A549 (cell line): ENCODE measurements at regions not wholly inside any gene's neighbourhood (a gene's known extent, or its start where the extent isn't known, plus 50 kb on each side); places are given as distances from the start of the nearest gene placed in this dataset.

Experiments used
- ATAC-seq, 2 experiments: fragments of 200-7000 bp in 1 of 2; fragments of >200 bp in 1 of 2; cut with Nextera tagmentation in 1 of 2; cut with Tn5 transposase in 1 of 2; 3 replicates each; pipeline versions ENCODE4 v1.8.0 to v1.9.1; 2018 to 2020; ENCODE audit warnings: mild to moderate bottlenecking in 1 of 2, moderate library complexity in 1 of 2
- CTCF ChIA-PET: fragments of 300-600 bp; sonication (Branson Sonifier 250); formaldehyde crosslinking; extraction: SDS; loops from one replicate; lab custom pipeline; 2021; ENCODE audit warnings: antibody characterized with exemption, inconsistent platforms; lab: Yijun Ruan, JAX
- POLR2A ChIA-PET: fragments of 350-600 bp; formaldehyde crosslinking; extraction: SDS; loops from one replicate; lab custom pipeline; 2021; ENCODE audit warnings: antibody characterized with exemption, inconsistent platforms; lab: Yijun Ruan, JAX
- DNase-seq, 2 experiments: peaks; one replicate each; pipeline versions ENCODE4 v3.0.0 to v3.0.0-alpha.2; 2011 to 2016; ENCODE audit warnings: low read depth in 1 of 2, low spot score in 1 of 2
- FAIRE-seq: peaks from 2 replicates; lab custom pipeline; 2011; peaks lifted over from hg19 to GRCh38; lab: Jason Lieb, UNC
- H3K27ac ChIP-seq, 2 experiments: fragments of >200 bp; sonication (Bioruptor Twin); formaldehyde crosslinking; 3 replicates each; pipeline ENCODE4 v1.5.1; 2016 to 2017
- H3K4me1 ChIP-seq: fragments of >200 bp; sonication (Bioruptor Twin); formaldehyde crosslinking; 3 replicates; pipeline ENCODE4 v1.6.1; 2016
- H3K4me2 ChIP-seq: fragments of >200 bp; sonication (Bioruptor Twin); formaldehyde crosslinking; 3 replicates; pipeline ENCODE4 v1.6.1; 2016
- H3K4me3 ChIP-seq: fragments of >200 bp; sonication (Bioruptor Twin); formaldehyde crosslinking; 3 replicates; pipeline ENCODE4 v1.5.1; 2016
- H3K9me3 ChIP-seq: fragments of >200 bp; sonication (Bioruptor Twin); formaldehyde crosslinking; 3 replicates; pipeline ENCODE4 v1.6.1; 2016
- BCL3 ChIP-seq: fragments of >200 bp; sonication (Bioruptor Twin); formaldehyde crosslinking; IDR thresholded peaks from 3 replicates; pipeline ENCODE4 v1.6.1; 2016
- CBX8 ChIP-seq: fragments of 200-600 bp; sonication (generic); IDR thresholded peaks from 2 replicates; pipeline ENCODE4 v1.6.1; 2016
- CEBPB ChIP-seq, 2 experiments: fragments of >200 bp in 1 of 2; sonication (Bioruptor Twin) in 1 of 2; formaldehyde crosslinking in 1 of 2; IDR thresholded peaks; 2 replicates each; pipeline ENCODE4 v1.6.1; 2012 to 2016
- EHF ChIP-seq: fragments of 250-450 bp; sonication (Bioruptor Pico); IDR thresholded peaks from 2 replicates; pipeline ENCODE4 v1.5.0; 2020; ENCODE audit warnings: mild to moderate bottlenecking
- EHMT2 ChIP-seq: fragments of 200-600 bp; sonication (generic); IDR thresholded peaks from 2 replicates; pipeline ENCODE4 v1.6.1; 2016; ENCODE audit warnings: antibody characterized with exemption, low read depth, mild to moderate bottlenecking, moderate library complexity
- EP300 ChIP-seq, 2 experiments: fragments of >200 bp; sonication (Bioruptor Twin); formaldehyde crosslinking; IDR thresholded peaks; 2 replicates in 1 of 2; 3 replicates in 1 of 2; pipeline ENCODE4 v1.6.1; 2016 to 2017
- FOSB ChIP-seq: fragments of 250-450 bp; sonication (Bioruptor Pico); IDR thresholded peaks from 2 replicates; pipeline ENCODE4 v1.5.0; 2020; ENCODE audit warnings: mild to moderate bottlenecking, moderate library complexity
- FOXS1 ChIP-seq: fragments of 250-450 bp; sonication (Bioruptor Pico); IDR thresholded peaks from 2 replicates; pipeline ENCODE4 v1.5.0; 2020; ENCODE audit warnings: mild to moderate bottlenecking, moderate library complexity
- GATA3 ChIP-seq: IDR thresholded peaks from 2 replicates; pipeline ENCODE4 v1.6.1; 2012; ENCODE audit warnings: borderline replicate concordance
- HDAC2 ChIP-seq: fragments of 200-600 bp; sonication (generic); IDR thresholded peaks from 2 replicates; pipeline ENCODE4 v1.6.1; 2016
- HES2 ChIP-seq: fragments of >200 bp; sonication (Bioruptor Twin); formaldehyde crosslinking; IDR thresholded peaks from 2 replicates; pipeline ENCODE4 v1.6.1; 2016
- HEYL ChIP-seq: fragments of 250-450 bp; sonication (Bioruptor Pico); IDR thresholded peaks from 2 replicates; pipeline ENCODE4 v1.8.0; 2021; ENCODE audit warnings: mild to moderate bottlenecking, moderate library complexity
- HOXA7 ChIP-seq: fragments of 250-450 bp; sonication (Bioruptor Pico); IDR thresholded peaks from 2 replicates; pipeline ENCODE4 v1.5.0; 2020; ENCODE audit warnings: mild to moderate bottlenecking, moderate library complexity
- HOXB13 ChIP-seq: fragments of 250-450 bp; sonication (Bioruptor Pico); IDR thresholded peaks from 2 replicates; pipeline ENCODE4 v1.5.0; 2020; ENCODE audit warnings: low read depth, mild to moderate bottlenecking, moderate library complexity
- HOXB5 ChIP-seq: fragments of 250-450 bp; sonication (Bioruptor Pico); IDR thresholded peaks from 2 replicates; pipeline ENCODE4 v1.5.0; 2020; ENCODE audit warnings: mild to moderate bottlenecking, moderate library complexity
- JUN ChIP-seq, 2 experiments: fragments of >200 bp; sonication (Bioruptor Twin); formaldehyde crosslinking; IDR thresholded peaks; 2 replicates in 1 of 2; 3 replicates in 1 of 2; pipeline ENCODE4 v1.6.1; 2016 to 2017
- JUNB ChIP-seq: fragments of >200 bp; sonication (Bioruptor Twin); formaldehyde crosslinking; IDR thresholded peaks from 2 replicates; pipeline ENCODE4 v1.6.1; 2016
- KDM1A ChIP-seq: fragments of 200-600 bp; sonication (generic); IDR thresholded peaks from 2 replicates; pipeline ENCODE4 v1.6.1; 2016; ENCODE audit warnings: low read depth, mild to moderate bottlenecking
- KDM5A ChIP-seq: fragments of 200-600 bp; sonication (generic); IDR thresholded peaks from 2 replicates; pipeline ENCODE4 v1.6.1; 2016; ENCODE audit warnings: antibody characterized with exemption, mild to moderate bottlenecking
- MYC ChIP-seq: IDR thresholded peaks from 2 replicates; pipeline ENCODE4 v1.6.1; 2012; ENCODE audit warnings: mild to moderate bottlenecking, inconsistent platforms, low read length, improper control_type of control experiment, borderline replicate concordance
- NPAS2 ChIP-seq: fragments of 250-450 bp; sonication (Bioruptor Pico); IDR thresholded peaks from 2 replicates; pipeline ENCODE4 v1.8.0; 2022; ENCODE audit warnings: mild to moderate bottlenecking, moderate library complexity, borderline replicate concordance
- POLR2AphosphoS2 ChIP-seq: conservative IDR thresholded peaks from 2 replicates; pipeline ENCODE4 v1.6.1; 2012; ENCODE audit warnings: low read length, improper control_type of control experiment, inconsistent platforms
- RARB ChIP-seq: fragments of 250-450 bp; sonication (Bioruptor Pico); IDR thresholded peaks from 2 replicates; pipeline ENCODE4 v1.8.0; 2021; ENCODE audit warnings: mild to moderate bottlenecking, moderate library complexity
- RCOR1 ChIP-seq: fragments of 150-350 bp; IDR thresholded peaks from 2 replicates; pipeline ENCODE4 v1.6.1; 2014; ENCODE audit warnings: antibody characterized with exemption, low read length, low read depth
- RNF2 ChIP-seq: fragments of 200-600 bp; sonication (generic); IDR thresholded peaks from 2 replicates; pipeline ENCODE4 v1.6.1; 2016; ENCODE audit warnings: low read depth, mild to moderate bottlenecking, antibody characterized with exemption, moderate library complexity, borderline replicate concordance
- SMC3 ChIP-seq: fragments of >200 bp; sonication (Bioruptor Twin); formaldehyde crosslinking; IDR thresholded peaks from 3 replicates; pipeline ENCODE4 v1.6.1; 2018; ENCODE audit warnings: inconsistent platforms
- TP53 ChIP-seq: fragments of 250-450 bp; sonication (Bioruptor Pico); IDR thresholded peaks from 2 replicates; pipeline ENCODE4 v1.5.0; 2021; ENCODE audit warnings: mild to moderate bottlenecking, moderate library complexity
- ZNF302 ChIP-seq: fragments of 250-450 bp; sonication (Bioruptor Pico); IDR thresholded peaks from 2 replicates; pipeline ENCODE4 v1.9.0; 2021; ENCODE audit warnings: inconsistent platforms, mild to moderate bottlenecking, moderate library complexity
- ZSCAN20 ChIP-seq: fragments of 250-450 bp; sonication (Bioruptor Pico); IDR thresholded peaks from 2 replicates; pipeline ENCODE4 v1.8.0; 2022; ENCODE audit warnings: mild to moderate bottlenecking, moderate library complexity
- WGBS: methylation state at CpG from one replicate; pipeline ENCODE4 v1.1.6; 2017; ENCODE audit errors: missing lambda C conversion rate; 5-methylcytosine and 5-hydroxymethylcytosine counted together
- TF ChIP-seq, protein P1 (sequence below): fragments of 250-450 bp; sonication (Bioruptor Pico); IDR thresholded peaks from 2 replicates; pipeline ENCODE4 v1.5.0; 2021; ENCODE audit warnings: mild to moderate bottlenecking, moderate library complexity, borderline replicate concordance
- TF ChIP-seq, protein P2 (sequence below): fragments of 450-650 bp; IDR thresholded peaks from 2 replicates; pipeline ENCODE4 v1.6.1; 2014; ENCODE audit warnings: antibody characterized with exemption

GRCh38 chrX:43479070-43479469 lies 177.0 kb upstream of the MAOA start:
- no peak for DNase-seq
- ChIA-PET POLR2A (no interaction called here), CTCF (no interaction called here)
- FAIRE-seq = peak; percentile 95
- H3K27ac ChIP-seq = no peak overlapping the region
- H3K4me3 ChIP-seq = no peak overlapping the region
- no peak for TF ChIP-seq KDM1A
- TF ChIP-seq MYC = no peak
- no peak for TF ChIP-seq KDM5A
- TF ChIP-seq HDAC2 = no peak
- TF ChIP-seq TP53 (CRISPR knock-in tag) = no peak
- TF ChIP-seq FOSB (CRISPR knock-in tag) = no peak
- TF ChIP-seq EP300 (IDR thresholded peaks at IDR 0.05) = no peak
- no peak for TF ChIP-seq HOXB13 (CRISPR knock-in tag)
- no peak for TF ChIP-seq RARB (CRISPR knock-in tag)
- no peak for TF ChIP-seq RNF2
- H3K4me2 ChIP-seq = no peak overlapping the region
- no peak for ATAC-seq
- WGBS = 26% methylated on average over 3 of the region's 3 CpGs
- H3K4me1 ChIP-seq = no peaks in the 10 kb centered on the region
- no peaks in the 10 kb centered on the region for H3K9me3 ChIP-seq

GRCh38 chrX:43479850-43480249 lies 176.2 kb upstream of the MAOA start:
- TF ChIP-seq RNF2 (no peak), CEBPB (IDR thresholded peaks at IDR 0.05) (no peak), SMC3 (no peak), HES2 (no peak), EP300 (IDR thresholded peaks at IDR 0.05) (no peak), EHF (CRISPR knock-in tag) (no peak), HDAC2 (no peak), KDM1A (no peak), POLR2AphosphoS2 (no peak), EHMT2 (no peak), BCL3 (no peak), CBX8 (no peak), HOXB5 (CRISPR knock-in tag) (no peak), RARB (CRISPR knock-in tag) (no peak), GATA3 (no peak), NPAS2 (CRISPR knock-in tag) (no peak), HEYL (CRISPR knock-in tag) (no peak), ZSCAN20 (CRISPR knock-in tag) (no peak), JUNB (no peak)
- TF ChIP-seq, protein P1, sequence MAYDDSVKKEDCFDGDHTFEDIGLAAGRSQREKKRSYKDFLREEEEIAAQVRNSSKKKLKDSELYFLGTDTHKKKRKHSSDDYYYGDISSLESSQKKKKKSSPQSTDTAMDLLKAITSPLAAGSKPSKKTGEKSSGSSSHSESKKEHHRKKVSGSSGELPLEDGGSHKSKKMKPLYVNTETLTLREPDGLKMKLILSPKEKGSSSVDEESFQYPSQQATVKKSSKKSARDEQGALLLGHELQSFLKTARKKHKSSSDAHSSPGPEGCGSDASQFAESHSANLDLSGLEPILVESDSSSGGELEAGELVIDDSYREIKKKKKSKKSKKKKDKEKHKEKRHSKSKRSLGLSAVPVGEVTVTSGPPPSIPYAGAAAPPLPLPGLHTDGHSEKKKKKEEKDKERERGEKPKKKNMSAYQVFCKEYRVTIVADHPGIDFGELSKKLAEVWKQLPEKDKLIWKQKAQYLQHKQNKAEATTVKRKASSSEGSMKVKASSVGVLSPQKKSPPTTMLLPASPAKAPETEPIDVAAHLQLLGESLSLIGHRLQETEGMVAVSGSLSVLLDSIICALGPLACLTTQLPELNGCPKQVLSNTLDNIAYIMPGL = no peak
- no peak overlapping the region for H3K4me2 ChIP-seq
- ChIA-PET CTCF (no interaction called here), POLR2A (no interaction called here)
- H3K4me3 ChIP-seq = no peak overlapping the region
- DNase-seq (no peak), FAIRE-seq (no peak), ATAC-seq (no peak)
- no peaks in the 10 kb centered on the region for H3K9me3 ChIP-seq
- H3K27ac ChIP-seq = no peak overlapping the region
- H3K4me1 ChIP-seq = no peaks in the 10 kb centered on the region
- WGBS = 15% methylated on average over 4 of the region's 4 CpGs

GRCh38 chrX:43481576-43481975 lies 174.5 kb upstream of the MAOA start:
- DNase-seq (no peak), FAIRE-seq (no peak), ATAC-seq (no peak)
- CTCF ChIA-PET = no interaction called here
- Histone ChIP-seq H3K4me2 (no peak overlapping the region), H3K4me3 (no peak overlapping the region), H3K4me1 (no peaks in the 10 kb centered on the region), H3K27ac (no peak overlapping the region), H3K9me3 (no peaks in the 10 kb centered on the region)
- TF ChIP-seq FOSB (CRISPR knock-in tag) (no peak), ZNF302 (no peak), TP53 (CRISPR knock-in tag) (no peak), FOXS1 (CRISPR knock-in tag) (no peak), HOXB5 (CRISPR knock-in tag) (no peak), JUN (IDR thresholded peaks at IDR 0.05) (no peak), RCOR1 (no peak), HOXA7 (CRISPR knock-in tag) (no peak)
- TF ChIP-seq, protein P2, sequence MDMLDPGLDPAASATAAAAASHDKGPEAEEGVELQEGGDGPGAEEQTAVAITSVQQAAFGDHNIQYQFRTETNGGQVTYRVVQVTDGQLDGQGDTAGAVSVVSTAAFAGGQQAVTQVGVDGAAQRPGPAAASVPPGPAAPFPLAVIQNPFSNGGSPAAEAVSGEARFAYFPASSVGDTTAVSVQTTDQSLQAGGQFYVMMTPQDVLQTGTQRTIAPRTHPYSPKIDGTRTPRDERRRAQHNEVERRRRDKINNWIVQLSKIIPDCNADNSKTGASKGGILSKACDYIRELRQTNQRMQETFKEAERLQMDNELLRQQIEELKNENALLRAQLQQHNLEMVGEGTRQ = no peak
- 37% methylated on average over 5 of the region's 5 CpGs for WGBS
- POLR2A ChIA-PET = no interaction called here
